Esophagus muscularis mucosa (tissue), 3 donors: ENCODE measurements at regions not wholly inside any gene's neighbourhood (a gene's known extent, or its start where the extent isn't known, plus 50 kb on each side); places are given as distances from the start of the nearest gene placed in this dataset.

Experiments
- CTCF ChIP-seq, 3 experiments: fragments of 200-600 bp in 2 of 3; fragments of 450-650 bp in 1 of 3; sonication (generic) in 2 of 3; IDR thresholded peaks; one replicate each; pipeline ENCODE4 v1.5.1; 2017 to 2019; ENCODE audit warnings: antibody characterized with exemption in 3 of 3, mild to moderate bottlenecking in 2 of 3, moderate library complexity in 1 of 3
- POLR2A ChIP-seq: fragments of 450-650 bp; IDR thresholded peaks from one replicate; pipeline ENCODE4 v1.6.1; 2017; ENCODE audit warnings: antibody characterized with exemption, moderate library complexity, mild to moderate bottlenecking, low read depth

- TF ChIP-seq CTCF (IDR thresholded peaks at IDR 0.05) (no peak), POLR2A (no peak)
Observed at GRCh38 chr3:146777941-146778340, 172.8 kb upstream of the PLSCR5 start.
